GM19025 (cell line): ENCODE measurements at regions not wholly inside any gene's neighbourhood (a gene's known extent, or its start where the extent isn't known, plus 50 kb on each side); places are given as distances from the start of the nearest gene placed in this dataset.
"Not testable (repeated sequence)": the region's sequence is repeated elsewhere in the genome, so short reads cannot be mapped to it uniquely, and the experiment has no call there.

Experiments used
- ATAC-seq: cut with Tn5 transposase; IDR thresholded peaks from one replicate; pipeline ENCODE4 v1.9.1; 2021; ENCODE audit warnings: mild to moderate bottlenecking, low read depth, moderate library complexity; ENCODE audit not compliant: unreplicated experiment

DNA sequence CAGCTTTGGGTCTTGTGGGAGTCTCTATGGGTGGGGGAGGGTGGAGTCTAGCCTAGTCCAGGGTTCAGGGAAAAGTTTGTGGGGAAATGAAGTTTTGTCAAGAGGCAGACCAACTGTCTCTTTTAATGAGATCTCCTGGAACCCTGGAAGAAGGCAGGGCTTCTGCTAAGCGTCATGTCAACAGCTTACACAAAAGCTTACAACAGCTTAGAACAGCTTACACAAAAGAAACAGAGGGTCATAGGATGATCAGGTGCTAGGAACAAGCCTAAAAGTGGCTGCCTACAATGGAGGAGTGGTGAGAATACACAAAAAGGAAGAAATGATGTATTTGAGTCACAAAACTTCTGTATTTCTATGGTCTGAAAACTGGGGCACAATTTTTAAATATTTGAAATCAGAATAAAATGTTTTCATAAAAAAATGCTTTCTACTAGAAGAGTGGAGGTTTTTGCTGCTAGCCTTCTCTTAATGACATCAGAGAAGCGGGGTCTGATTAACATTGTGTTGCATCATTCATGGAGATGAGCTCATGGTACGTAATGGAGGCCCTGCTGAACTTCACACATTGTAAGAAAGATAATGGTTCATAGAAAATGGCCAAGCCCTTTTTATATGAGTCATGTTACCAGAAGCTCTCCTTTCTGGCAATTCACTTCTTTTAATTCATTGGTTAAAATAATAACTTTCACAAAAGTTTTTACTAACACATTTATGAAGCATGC lies 351.0 kb downstream of the PIK3C3 start:
- ATAC-seq: no peak

DNA sequence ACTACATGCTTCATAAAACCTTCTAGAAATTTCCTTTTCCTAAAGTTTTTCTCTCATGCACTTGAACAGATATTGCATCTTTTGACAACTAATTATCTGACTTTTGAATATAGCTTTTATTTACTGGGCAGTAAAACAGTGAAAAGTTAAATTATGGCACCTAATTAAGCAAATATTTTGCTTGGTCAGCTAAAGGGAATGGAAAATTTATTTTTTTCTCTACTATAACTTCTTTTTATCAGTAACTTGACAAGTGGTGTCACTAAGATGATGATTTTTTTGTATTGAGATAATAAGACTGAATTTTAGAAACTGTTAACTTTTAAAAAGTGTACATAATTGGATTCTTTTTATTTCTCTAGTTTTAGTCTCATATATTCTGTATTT lies 351.6 kb downstream of the PIK3C3 start:
- no peak for ATAC-seq

DNA sequence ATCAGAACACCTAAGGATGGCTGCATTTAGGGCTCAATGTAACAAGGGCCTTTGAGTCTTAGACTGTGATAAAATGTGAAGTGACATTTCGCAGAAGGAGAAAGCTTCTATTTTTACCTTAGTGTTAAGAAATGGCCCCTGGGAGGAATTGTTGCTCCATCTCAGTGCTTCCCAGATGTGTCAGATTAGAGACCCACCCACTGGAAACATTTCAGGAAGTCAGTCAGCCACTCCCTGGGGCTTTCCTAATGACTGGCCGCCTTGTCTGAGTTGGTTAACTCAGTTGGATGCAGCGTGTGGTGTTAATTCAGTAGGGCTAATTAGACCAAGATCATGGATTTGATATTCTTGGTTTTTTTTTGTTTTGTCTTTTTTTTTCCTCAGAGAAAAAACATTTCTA lies 355.9 kb downstream of the PIK3C3 start:
- no peak for ATAC-seq

DNA sequence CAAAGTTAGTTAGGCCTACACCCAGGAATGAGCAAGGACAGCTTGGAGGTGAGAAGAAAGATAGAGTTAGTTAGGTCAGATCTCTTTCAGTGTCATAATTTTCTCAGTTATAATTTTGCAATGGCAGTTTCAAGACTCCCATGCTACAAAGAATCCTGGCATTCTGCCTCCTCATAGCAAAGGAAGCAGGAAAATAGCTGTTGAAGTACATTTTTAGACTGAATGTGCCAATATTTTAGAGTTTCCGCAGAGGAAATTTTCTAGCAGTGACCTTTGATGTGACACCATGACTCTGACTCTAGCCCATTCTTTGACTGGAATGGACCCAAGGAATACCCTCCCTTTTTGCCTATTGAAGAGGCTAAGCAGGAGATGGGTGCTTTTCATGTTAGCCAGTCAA lies 371.7 kb downstream of the PIK3C3 start:
- no peak for ATAC-seq

DNA sequence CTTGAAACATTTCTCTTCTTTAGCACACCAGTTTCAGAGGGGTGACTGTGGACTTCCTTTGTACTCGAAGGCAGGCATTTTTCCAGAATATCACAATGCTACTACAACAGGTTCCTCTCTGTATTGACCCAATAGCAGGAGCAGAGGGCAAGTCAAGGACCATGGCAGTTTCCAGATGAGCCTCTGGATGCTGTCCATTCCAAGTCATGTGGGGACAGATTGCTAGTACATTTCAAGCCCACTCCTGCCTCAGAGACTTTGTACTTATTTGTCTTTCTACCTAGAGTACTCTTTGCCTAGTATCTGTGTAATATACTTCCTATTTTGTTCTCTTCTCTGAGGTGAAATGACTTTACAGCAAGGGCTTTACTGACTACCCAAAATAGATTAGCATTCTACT lies 373.9 kb downstream of the PIK3C3 start:
- ATAC-seq: no peak

DNA sequence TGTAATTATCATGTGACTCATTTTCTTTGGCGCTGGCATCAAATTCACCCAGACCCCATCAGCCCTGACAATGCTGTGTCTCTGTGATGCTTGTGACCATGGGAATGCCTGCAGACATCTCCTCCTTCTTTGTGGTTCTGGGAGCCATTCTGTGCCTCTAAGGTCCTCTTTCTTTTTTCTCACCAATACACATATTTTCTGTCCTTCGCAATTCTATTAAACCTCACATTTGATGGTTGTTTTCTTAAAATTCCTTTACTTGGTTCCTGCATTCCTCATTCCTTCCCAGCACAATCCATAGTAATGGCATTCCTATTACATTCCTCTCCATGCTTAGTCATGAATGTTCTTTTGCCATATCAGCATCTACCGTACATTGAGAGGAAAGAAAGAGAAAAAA lies 375.3 kb downstream of the PIK3C3 start:
- ATAC-seq: no peak

DNA sequence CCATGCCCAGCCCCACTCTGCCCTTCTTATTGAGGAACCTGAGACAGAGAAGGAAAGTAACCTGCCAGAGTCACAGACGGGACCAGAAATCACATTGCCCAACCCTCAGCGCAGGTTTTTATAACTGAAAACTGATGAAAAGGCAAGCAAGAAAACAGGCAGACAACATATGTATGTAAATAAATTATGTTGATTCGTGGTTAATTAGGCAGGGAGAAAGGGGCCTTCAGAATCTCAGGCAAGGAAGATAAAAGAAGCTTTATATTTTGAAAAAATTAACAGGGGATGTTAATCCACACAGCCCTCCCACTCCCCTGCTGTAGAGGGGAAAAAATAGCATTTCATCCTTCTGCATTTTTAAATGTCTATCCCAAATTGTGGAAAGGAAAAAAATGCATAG lies 378.5 kb downstream of the PIK3C3 start:
- ATAC-seq: no peak

DNA sequence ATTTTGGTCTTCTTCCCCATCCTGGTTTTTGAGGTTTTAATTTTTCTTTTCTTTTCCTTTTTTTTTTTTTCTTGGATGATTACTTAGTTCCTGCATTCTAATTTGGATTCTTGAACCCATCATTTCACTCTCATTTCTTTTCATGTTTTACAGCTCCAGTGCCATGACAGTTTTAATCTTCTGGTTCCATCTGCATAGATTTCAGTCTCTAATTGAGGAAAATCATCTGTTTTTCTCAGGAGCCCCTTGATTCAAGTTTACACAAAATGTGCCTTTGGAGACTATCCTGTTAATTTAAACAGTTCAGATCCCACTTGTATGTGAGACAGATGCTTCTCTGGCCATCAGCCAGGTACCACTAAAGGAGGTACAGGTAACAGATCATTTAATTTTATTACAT lies 379.9 kb downstream of the PIK3C3 start:
- no peak for ATAC-seq

DNA sequence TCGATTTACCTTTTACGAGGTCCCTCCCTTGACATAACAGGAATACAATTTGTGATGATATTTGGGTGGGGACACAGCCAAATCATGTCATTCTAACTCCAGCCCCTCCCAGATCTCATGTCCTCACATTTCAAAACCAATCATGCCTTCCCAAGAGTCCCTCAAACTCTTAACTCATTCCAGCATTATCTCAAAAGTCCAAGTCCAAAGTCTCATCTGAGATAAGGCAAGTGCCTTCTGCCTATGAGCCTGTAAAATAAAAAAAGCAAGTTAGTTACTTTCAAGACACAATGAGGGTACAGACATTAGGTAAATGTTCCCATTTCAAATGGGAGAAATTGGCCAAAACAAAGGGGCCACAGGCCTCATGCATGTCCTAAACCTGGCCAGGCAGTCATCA lies 381.1 kb downstream of the PIK3C3 start:
- ATAC-seq: no peak

DNA sequence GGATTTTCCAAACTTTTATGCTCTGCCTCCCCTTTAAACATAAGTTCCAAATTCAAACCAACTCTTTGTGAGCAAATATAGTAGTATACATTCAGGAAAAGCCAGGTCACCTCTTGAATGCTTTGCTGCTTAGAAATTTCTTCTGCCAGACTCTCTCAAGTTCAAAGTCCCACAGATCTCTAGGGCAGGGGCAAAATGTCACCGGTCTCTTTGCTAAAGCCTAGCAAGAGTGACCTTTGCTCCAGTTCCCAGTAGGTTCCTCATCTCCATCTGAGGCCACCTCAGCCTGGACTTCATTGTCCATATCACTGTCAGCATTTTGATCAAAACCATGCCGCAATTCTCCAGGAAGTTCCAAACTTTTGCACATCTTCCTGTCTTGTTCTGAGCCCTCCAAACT lies 382.3 kb downstream of the PIK3C3 start:
- not testable (repeated sequence) for ATAC-seq

DNA sequence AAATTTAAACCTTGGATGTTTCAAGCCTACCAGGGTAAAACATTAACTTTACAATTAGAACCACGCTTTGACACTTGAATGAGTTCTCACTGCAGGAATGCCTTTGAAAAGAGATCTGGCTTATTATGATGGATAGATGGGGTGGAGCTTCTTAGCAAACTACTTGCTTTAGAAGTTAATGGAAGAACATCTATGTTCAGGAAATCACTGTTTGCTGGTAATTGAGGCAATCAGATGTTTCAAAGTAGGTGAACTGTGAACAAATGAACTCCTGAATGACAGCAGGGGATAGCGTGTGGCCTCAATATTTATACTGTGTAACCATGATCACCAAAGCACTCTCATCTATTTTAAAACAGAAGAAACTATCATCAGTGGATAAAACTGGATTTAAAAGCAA lies 383.6 kb downstream of the PIK3C3 start:
- no peak for ATAC-seq

DNA sequence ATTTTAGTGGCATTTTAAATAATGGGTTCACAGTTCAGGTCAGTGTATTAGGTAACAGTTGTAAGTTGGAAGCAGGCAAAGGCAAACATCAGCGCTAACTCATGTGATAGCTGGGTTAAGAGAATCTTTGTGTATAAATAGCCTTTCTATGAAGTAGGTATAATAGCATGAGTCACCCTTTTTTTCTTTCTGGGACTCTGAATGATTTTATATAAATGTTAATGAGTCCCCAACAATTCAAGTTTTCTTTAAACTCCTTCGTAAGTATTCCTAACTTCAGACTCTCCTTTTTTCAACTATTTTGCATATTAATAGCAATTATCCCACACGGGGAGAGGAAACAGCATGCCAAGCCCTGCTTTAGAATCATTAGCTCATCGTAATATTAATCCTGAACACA lies 384.3 kb downstream of the PIK3C3 start:
- no peak for ATAC-seq

DNA sequence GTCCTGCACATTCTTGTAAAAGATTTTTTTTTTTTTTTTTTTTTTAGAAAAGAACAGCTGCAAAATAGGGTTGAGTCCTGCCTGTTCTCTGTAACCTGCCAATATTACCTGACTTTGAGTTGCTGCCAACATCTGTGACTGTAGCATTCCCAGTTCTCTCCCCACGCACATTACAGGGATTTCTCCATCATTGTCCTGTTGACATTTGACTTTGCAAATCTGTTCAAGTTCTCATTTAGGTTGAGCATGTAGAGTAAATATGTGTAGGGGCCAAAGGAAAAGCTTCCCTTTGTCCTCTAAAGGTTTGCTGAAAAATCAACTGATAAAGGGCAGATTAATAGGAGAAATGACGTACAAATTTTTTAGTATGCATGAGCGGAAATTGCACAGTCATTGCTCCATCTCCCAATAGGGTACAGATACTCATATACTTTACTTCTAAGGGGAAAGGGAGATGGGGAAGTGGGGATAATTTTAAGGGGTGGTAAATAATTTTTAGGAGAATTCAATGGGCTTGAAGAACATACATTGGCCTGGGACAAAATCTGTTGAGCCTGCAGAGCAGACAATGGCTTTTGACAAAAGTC lies 385.5 kb downstream of the PIK3C3 start:
- no peak for ATAC-seq

DNA sequence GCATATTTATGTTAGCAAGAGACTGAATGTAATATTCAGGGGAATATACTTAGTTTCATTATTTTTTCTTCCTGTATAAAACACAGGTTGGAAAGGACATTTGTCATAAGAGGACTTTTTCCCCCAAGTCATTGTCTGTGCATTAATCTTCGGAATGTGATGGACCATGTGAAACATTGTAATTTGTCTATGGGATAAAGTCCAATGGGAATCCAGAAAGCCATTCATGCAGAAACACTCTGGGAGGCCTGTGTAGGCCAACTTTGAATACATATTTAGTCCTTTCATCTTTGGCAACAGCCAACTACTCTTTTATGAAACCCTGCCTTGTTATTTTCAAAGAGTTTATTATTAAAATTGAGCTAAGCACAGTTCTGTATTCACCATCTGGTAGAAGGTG lies 386.4 kb downstream of the PIK3C3 start:
- ATAC-seq: no peak

DNA sequence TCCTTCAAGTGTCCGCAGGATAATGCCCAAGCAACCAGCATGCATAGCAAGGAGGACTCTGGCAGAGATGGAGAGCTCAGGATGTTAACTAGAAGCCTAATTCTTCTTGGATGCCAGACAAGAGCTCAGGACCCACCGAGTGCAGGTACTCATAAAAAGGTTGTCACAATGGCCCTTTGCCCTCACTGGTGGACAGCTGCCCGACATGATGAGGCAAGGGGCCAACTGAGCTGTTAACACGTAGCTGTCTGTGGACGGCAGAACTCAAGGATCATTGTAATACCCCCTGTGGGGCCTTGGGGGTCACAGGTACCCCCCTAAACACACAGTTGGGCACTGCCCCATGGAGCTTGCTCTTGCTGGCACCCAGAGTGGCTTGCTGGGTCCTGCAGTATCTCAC lies 393.7 kb downstream of the PIK3C3 start:
- ATAC-seq: no peak

DNA sequence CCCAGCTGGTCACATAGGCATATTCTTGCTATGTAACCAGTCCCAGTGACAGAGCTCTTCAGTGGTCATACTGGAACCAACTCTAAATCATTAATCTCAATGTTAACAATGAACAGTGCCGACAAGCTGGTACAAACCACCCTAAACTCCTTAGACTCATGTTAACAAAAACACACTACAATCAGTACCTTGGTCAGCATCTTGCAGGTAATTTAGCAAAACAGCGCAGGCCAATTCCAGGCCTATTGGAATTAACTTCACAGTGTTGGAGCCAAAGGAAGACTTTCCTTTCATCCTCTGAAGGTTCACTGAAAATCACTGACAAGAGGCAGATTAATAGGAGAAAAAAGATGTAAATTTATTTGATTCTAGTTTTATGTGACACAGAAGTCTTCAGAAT lies 396.4 kb downstream of the PIK3C3 start:
- ATAC-seq: no peak

DNA sequence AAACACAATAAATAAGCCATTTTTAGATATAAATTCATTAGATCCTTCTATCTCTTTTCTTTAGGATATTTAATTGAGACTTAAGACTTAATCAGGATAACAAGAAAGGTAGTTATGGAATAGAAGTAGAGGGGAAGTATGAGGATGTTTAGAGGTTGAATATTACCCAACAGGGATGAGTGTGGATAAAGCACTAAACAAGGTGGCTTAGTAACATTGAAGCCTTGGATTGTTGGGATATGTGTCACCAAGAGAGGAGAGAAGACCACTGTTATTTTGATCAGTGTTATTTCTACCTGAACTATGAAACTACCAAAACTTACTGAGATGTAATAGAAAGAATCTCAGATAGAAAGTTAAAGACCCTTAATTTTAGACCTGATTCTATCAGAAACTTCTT lies 405.7 kb downstream of the PIK3C3 start:
- no peak for ATAC-seq

DNA sequence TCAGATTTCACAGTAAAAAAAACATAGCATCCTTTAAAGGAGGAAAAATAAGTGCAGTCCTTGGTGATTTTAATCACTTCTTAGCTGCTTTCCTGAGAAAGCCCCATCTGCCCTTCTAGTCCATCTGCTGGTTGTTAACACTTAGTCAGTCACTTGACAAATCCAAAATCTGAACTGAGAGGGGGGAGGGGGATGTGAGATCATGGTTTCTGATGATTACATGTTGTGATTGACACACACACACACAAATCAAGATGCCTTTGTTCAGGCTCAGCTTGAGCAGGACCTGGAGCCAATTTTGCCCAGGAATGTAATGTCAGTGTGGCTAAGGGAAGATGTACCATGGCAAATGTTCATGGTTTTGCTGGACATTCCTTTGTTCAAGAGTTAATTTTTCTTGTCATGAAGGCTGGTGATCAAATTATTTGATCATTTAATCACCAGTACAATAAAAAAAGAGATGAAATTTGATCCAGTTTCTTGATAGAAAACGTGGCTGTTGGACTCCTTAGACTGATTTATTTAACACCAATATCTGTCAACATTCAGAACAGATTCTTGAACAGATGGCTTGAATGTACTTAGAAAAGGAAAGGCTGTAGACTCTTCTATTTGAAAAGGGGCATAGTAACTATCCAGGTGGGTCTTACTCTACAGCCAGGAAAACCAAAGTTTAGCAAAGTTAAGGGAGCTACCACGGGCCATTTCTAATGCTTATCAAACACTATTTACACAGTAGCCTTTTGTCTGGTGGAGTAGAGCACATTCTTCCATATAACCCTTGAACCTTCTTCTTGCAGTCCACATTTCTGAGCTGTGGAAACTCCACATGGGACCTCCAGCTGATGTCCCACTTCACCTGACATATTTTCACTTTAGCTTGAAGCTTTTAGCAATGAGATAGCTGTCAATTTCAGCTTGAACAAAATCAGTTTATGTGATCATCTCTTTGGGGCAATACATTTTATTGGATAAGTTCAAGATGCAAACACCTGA lies 408.7 kb downstream of the PIK3C3 start:
- no peak for ATAC-seq

DNA sequence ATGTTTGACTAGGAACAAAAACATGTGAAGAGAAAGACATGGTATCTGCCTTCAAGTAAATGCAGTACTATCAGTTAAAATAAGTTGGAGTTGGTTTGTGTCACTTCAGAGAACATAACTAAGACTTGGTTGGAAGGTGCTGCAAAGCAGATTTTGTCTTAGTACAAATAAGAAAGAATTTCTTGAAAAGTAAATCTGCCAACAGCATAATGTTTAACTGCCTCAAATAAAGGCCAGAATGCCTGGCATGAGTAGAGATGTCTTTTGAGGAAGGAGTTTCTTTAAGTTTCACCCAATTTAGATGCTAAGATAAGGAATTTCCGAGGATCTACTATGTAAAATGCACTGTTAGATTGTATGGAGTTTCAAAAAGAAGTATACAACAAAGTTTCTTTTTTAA lies 409.7 kb downstream of the PIK3C3 start:
- no peak for ATAC-seq

DNA sequence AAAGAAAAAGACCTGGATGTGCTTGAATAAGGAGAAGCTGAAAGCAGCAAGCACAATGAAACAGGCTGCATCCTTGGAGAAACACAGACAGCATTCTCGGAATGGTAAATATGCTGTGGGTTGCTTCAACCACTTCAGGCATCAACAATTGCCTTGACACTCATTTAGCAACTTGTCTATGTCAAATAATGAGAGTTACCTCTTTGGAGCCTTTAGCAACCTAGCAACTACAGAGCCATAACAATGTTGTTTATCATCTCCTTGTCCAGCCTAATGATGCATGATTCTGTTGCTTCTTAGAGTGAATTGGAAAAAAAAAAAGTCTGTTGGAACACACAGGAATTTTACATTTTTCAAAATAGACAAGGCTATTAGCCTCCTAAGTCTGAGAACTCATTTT lies 410.6 kb downstream of the PIK3C3 start:
- ATAC-seq: no peak

DNA sequence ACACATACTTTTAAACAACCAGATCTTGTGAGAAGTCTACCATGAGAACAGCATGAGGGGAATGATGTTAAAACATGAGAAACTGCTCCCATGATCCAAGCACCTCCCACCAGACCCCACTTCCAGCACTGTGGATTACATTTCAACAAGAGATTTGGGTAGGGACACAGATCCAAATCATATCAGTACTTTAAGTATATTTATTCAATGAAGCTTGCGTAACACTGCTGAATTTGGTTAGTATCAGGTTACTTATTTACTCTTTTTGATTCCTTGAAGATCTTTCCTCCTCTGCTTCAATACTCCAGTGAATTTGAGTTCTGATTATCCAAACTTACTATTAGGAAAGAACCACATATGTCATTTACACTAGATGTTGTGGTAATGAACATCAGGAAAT lies 418.6 kb downstream of the PIK3C3 start:
- no peak for ATAC-seq
